ENCODE measurements at regions not wholly inside any gene's neighbourhood (a gene's known extent, or its start where the extent isn't known, plus 50 kb on each side); places are given as distances from the start of the nearest gene placed in this dataset.

DNA sequence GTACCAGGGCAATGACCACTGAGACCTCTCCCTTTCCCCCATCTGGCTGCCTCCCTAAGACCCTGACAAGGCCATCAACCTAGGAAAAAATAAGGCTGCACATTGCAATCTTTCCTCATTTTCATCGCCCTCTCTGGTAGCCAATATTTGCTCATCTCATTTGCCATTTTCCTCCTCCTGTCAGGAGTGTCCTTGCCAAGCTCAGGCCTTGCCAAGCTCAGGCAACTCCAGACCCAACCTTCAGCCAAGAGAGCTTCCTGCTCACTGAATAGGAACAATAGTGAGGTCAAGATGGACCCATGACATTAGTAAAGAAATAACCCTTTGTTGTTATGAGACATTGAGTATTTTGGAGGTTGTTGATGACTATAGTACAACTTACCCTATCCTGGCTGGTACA lies 380.3 kb downstream of the RSL24D1 start:
- TF ChIP-seq EZH2 (IDR thresholded peaks at IDR 0.05) (no peak), POLR2AphosphoS5 (IDR thresholded peaks at IDR 0.05; ENCODE audit: borderline replicate concordance, low read depth, low read length) (no peak)
